HFFc6 (cell line): ENCODE measurements at regions not wholly inside any gene's neighbourhood (a gene's known extent, or its start where the extent isn't known, plus 50 kb on each side); places are given as distances from the start of the nearest gene placed in this dataset.

Source experiments
- DNase-seq: peaks from one replicate; pipeline ENCODE4 v3.0.0-alpha.2; 2018
- H3K27ac Mint-ChIP-seq: 2 replicates; pipeline ENCODE4 v1.8.0; 2020; ENCODE audit warnings: mild to moderate bottlenecking, mixed read lengths
- H3K27me3 Mint-ChIP-seq: 2 replicates; pipeline ENCODE4 v1.8.0; 2021; ENCODE audit warnings: mild to moderate bottlenecking, moderate library complexity, mixed read lengths; ENCODE audit not compliant: insufficient read depth
- H3K36me3 Mint-ChIP-seq: 2 replicates; pipeline ENCODE4 v1.8.0; 2021; ENCODE audit warnings: low read depth, mixed read lengths
- H3K4me1 Mint-ChIP-seq: 2 replicates; pipeline ENCODE4 v1.8.0; 2020; ENCODE audit warnings: low read depth, mixed read lengths
- H3K4me3 Mint-ChIP-seq: 2 replicates; pipeline ENCODE4 v1.8.0; 2020; ENCODE audit warnings: mild to moderate bottlenecking, moderate library complexity, mixed read lengths
- H3K9me3 Mint-ChIP-seq: 2 replicates; pipeline ENCODE4 v1.8.0; 2020; ENCODE audit warnings: mild to moderate bottlenecking, mixed read lengths
- CTCF ChIP-seq: fragments of 200-600 bp; sonication (generic); IDR thresholded peaks from 2 replicates; pipeline ENCODE4 v1.5.0; 2021; ENCODE audit warnings: antibody characterized with exemption, mild to moderate bottlenecking

- DNase-seq = no peak
- Mint-ChIP-seq H3K27me3 (peaks cover 6% of the 10 kb centered on the region; the same call in 1 of the 2 replicates), H3K27ac (no peak overlapping the region), H3K4me1 (no peaks in the 10 kb centered on the region), H3K4me3 (no peak overlapping the region), H3K36me3 (no peaks in the 10 kb centered on the region), H3K9me3 (peaks cover 12% of the 10 kb centered on the region)
- no peak for TF ChIP-seq CTCF
These were observed 110.2 kb downstream of the SEM1 start for GRCh38 chr7:96599288-96599936.

- Mint-ChIP-seq H3K36me3 (no peaks in the 10 kb centered on the region), H3K4me1 (no peaks in the 10 kb centered on the region), H3K4me3 (no peak overlapping the region), H3K27ac (no peak overlapping the region), H3K9me3 (peaks cover 12% of the 10 kb centered on the region), H3K27me3 (peaks cover 6% of the 10 kb centered on the region; the same call in 1 of the 2 replicates)
- DNase-seq = no peak
- no peak for TF ChIP-seq CTCF
These were observed 111.2 kb downstream of the SEM1 start for GRCh38 chr7:96598421-96598820.

- no peak for TF ChIP-seq CTCF
- no peak overlapping the region for H3K27ac Mint-ChIP-seq
- no peak for DNase-seq
- no peaks in the 10 kb centered on the region for H3K4me1 Mint-ChIP-seq
- H3K27me3 Mint-ChIP-seq = peaks cover 4% of the 10 kb centered on the region; the same call in 1 of the 2 replicates
- no peaks in the 10 kb centered on the region for H3K36me3 Mint-ChIP-seq
- H3K4me3 Mint-ChIP-seq = no peak overlapping the region
- H3K9me3 Mint-ChIP-seq = peaks cover 10% of the 10 kb centered on the region
These were observed 113.4 kb downstream of the SEM1 start for GRCh38 chr7:96596120-96596826.

- no peak for DNase-seq
- no peaks in the 10 kb centered on the region for H3K27me3 Mint-ChIP-seq
- H3K36me3 Mint-ChIP-seq = no peaks in the 10 kb centered on the region
- no peaks in the 10 kb centered on the region for H3K4me1 Mint-ChIP-seq
- no peak overlapping the region for H3K4me3 Mint-ChIP-seq
- no peak for TF ChIP-seq CTCF
- H3K9me3 Mint-ChIP-seq = peaks cover 10% of the 10 kb centered on the region; the same call in 1 of the 2 replicates
- H3K27ac Mint-ChIP-seq = no peak overlapping the region
These were observed 117.6 kb downstream of the SEM1 start for GRCh38 chr7:96591900-96592676.

- Mint-ChIP-seq H3K27ac (no peak overlapping the region), H3K4me1 (no peaks in the 10 kb centered on the region), H3K9me3 (peaks cover 12% of the 10 kb centered on the region), H3K36me3 (no peaks in the 10 kb centered on the region), H3K27me3 (no peaks in the 10 kb centered on the region), H3K4me3 (no peak overlapping the region)
- no peak for TF ChIP-seq CTCF
- DNase-seq = no peak
These were observed 118.3 kb downstream of the SEM1 start for GRCh38 chr7:96591159-96591899.
